GM18867 (cell line): ENCODE measurements at regions not wholly inside any gene's neighbourhood (a gene's known extent, or its start where the extent isn't known, plus 50 kb on each side); places are given as distances from the start of the nearest gene placed in this dataset.

Source experiments
- ATAC-seq: cut with Tn5 transposase; IDR thresholded peaks from one replicate; pipeline ENCODE4 v1.9.1; 2021; ENCODE audit warnings: mild to moderate bottlenecking, moderate library complexity; ENCODE audit not compliant: unreplicated experiment

GRCh38 chr4:14582677-14583076 is 419.6 kb upstream of the CPEB2 start:
- no peak for ATAC-seq

DNA sequence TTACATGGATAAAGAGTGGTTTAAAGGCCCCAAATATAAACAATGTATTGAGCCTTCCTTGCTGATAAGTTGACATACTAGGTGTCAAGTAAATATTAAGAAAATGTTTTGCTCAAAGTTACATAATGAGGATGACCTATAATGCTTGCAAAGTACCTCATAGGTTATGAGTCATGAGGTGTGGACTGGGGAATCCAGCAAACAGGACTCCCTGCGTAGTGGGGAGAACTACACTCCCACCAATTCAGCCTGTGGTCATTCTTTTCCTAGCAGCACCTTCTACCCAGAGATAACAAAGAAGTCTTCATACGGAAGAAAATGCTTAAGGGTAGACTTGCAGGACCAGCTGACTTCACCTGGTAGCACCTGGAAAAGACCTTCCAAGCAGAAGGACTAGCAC is 418.9 kb upstream of the CPEB2 start:
- peak; percentile 12 for ATAC-seq

DNA sequence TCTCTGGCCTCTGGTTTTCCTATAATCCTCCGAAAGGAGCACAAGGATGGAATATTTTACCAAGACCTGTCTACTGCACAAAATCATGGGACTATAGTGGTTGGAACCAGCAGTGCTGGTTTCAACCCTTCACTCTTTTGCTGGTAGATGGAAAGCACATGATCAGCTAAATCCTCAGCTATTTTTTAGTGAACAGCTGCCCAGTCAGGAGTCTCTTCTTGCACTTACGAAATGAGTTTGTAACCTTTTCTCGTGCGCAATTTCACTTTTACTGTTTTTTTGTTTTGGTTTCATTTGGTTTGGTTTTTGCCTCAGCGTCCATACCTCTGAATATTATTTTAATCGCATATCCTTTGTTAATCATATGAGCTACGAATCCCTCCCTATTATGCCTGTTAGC is 418.5 kb upstream of the CPEB2 start:
- ATAC-seq, result peak; percentile 74

GRCh38 chr4:14592950-14593349 is 409.3 kb upstream of the CPEB2 start:
- ATAC-seq, result no peak

DNA sequence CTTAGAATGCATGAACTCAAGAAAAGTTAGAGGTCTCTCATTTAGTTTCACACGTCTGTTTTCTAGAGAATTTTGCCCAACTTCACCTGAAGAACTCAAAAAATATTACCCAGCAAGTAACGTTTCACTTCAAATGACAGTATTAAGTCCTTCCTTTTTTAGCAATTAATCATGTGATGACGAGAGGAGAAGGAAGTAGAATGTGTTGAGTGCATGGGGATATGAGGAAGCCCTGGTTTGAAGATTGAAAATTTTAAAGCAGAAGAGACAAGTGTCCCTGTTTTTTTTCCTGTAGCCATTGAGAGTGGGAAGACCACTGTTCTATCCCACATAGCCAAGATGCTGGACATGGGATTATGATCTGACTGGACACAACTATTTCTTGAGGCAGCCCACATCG is 406.3 kb upstream of the CPEB2 start:
- ATAC-seq, result no peak

DNA sequence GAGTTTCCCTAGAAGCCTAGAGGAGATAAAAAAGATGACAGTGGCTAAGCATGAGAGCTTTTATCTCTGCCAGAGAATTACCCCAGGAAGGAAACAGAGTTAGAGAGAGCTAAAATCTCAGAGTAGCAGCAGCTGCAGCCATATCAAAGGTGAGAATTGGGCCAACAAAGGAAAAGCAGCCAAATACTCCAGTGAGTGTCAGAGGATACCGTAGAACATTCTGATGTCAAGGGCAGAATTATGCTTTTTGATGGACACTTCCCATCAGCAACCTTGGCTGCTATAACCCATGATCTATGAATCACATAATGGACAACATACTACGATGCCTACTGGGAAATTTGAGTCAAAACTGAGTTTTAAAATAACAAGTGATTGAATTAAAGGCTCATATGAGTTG is 405.8 kb upstream of the CPEB2 start:
- ATAC-seq, result no peak

DNA sequence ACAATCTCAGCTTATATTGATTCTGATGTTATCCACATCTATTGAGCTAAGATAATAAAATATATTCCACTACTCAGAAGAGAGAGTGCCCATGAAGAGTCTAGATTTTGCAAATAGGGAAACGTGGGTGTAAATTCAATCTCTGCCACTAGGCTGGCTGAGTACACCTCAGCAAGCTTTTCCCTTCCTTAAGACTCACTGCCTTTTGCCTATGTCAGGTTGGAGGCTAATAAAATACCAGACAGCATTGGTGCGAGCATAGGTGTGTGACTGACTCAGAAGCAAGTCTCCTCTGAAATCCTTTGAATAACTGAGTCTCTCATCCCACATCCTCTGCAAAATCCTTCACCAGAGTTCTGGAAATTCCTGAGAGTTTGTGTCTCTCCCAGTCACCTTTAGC is 405.4 kb upstream of the CPEB2 start:
- ATAC-seq, result no peak

GRCh38 chr4:14602206-14602605 is 400.1 kb upstream of the CPEB2 start:
- ATAC-seq, result no peak

GRCh38 chr4:14607001-14607400 is 395.3 kb upstream of the CPEB2 start:
- ATAC-seq, result no peak

GRCh38 chr4:14607578-14607977 is 394.7 kb upstream of the CPEB2 start:
- ATAC-seq, result no peak

DNA sequence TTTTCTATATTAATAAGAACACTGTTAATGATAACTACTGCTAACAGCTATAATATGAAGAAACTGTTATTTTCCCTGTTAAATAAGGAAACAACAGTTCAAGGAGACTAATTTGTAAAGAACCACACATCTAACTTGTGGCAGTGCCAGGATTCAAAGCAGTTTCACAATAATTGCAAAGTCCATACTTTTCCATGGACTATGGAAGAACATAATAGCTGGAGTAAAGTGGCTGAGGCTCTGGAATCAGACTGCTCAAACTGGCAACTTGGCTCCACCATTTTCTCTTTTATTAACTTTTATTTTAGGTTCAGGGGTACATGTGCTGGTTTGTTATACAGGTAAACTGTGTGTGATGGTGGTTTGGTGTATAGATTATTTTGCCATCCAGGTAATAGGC is 393.7 kb upstream of the CPEB2 start:
- no peak for ATAC-seq

DNA sequence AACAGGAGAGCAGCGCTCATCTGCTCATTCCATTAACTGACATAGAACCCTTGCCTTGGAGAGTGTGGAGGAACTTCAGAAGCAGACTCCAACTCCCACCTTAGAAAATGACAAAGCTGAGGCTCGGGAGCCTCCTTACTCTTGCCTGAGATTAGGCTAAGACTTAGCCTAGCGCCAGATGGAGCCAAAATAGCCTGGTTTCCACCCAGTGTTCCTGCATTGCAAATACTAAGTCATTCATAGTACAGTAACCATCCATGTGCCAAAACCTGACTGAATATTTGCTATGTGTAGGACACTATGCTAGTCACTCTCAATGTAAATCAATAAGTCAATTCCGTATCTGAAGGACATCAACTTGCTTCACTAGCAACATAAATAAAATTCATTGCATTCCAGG is 387.4 kb upstream of the CPEB2 start:
- no peak for ATAC-seq

DNA sequence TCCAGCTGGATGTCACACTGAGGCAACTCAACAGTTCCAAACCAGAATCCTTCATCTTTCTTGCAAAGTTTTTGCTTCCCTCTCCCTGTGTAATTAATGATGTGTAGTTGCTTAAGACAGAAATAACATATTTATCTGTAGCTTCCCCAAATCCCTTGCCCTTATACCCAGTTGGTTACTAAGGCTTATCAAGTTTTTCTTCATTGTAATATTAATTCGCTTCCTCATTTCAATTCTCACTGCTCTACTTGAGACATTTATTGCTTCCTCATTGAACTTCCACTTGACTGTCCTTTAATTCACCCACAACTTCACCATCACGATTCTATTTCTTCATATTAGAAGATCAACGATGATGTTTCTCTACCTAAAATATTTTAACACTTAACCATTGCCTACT is 386.6 kb upstream of the CPEB2 start:
- ATAC-seq, result no peak

GRCh38 chr4:14620567-14621141 is 381.6 kb upstream of the CPEB2 start:
- no peak for ATAC-seq

GRCh38 chr4:14621731-14622463 is 380.4 kb upstream of the CPEB2 start:
- ATAC-seq, result no peak

DNA sequence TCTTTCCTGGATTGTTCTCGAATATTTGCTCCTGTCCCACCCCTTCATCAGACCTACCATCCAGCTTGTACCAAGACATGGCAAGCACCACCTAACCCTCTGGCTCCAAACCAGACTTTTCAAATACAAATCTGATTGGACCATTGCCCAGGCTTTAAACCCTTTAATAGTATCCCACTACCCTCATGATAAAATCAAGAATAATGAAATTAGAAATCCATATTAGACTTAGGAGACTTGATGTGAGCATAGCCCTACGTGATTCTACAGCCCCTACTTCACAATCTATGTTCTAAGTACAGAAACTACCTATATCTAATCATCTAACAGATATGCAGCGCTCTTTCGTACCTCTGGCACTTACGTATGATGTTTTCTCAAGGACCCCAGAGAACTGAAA is 375.2 kb upstream of the CPEB2 start:
- ATAC-seq, result no peak

DNA sequence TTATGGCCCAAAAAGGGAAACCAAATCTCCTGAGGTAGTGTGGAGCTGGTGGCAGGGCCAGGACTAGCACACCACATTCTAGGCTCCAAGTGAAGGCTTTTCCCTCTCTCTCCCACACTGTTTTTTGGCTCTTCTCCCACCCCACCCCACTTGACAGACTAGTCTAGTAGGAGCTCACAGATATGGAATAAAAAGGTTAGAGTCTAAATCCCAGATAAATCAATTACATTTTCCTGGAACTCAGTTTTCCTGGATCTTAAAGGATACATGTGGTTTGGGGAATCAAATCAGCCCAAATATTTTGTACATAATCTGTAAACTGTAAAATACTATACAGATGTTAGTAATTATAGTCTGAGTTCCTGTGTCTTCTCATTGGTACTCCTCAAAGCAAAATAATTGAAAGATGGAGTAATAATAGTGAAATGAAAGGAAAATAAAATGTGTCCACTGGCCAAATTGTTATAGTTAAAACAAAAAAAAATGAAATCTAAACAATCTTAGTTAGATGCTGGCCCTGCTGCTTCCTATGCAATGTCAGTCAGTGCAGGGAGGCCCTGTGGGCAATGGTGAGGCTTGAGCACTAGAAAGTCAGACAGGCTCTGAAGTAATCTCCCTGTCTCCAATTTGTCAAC is 370.4 kb upstream of the CPEB2 start:
- ATAC-seq, result no peak

DNA sequence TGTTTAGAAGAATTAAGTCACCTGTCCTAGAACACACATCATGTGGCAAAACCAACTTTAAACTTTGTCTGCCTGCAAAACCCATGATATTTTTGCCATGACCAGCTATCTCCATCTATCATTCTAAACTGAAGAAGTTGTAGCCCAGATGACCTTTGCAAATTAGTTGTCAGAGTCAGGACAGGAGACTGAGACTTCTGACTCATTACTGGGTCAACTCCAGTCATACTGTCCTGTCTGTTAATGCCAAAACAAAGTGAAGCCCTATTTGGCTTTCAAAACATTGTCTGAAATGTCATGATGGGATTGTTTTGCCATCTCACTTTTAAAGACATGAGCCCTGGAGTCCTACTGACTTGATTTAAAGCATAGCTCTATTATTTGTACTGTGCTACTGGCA is 365.7 kb upstream of the CPEB2 start:
- no peak for ATAC-seq

DNA sequence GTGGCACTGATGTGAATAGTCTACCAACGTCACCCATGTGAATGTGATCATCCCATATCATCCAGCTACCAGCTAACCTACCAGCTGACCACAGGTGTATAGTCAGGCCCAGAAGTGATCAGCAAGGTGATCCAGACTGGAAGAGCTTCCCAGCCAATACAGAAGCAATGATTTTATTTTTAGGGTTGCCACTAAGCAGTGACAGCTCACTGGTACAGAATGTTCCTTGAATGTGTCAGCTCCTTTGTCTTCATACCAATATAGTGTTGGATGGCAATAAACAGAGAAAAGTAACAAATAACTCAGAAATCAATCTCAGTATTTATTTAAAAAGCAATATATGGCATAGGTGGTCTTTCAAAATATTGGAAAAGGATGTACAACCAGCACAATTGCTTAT is 361.8 kb upstream of the CPEB2 start:
- no peak for ATAC-seq

DNA sequence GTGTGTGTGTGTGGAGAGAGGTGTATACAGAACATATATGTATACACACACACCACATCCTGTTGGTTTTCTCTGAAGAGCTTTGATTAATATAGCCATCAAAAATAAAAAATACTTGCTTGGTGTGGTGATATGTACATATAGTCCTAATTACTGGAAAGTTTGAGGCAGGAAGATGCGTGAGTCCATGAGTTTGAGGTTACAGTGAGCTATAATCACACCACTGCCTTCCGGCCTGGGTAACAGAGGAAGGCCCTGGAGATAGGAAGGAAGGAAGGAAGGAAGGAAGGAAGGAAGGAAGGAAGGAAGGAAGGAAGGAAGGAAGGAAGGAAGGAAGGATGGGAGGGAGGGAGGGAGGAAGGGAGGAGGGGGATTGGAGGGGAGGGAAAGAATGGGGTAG is 360.4 kb upstream of the CPEB2 start:
- no peak for ATAC-seq

DNA sequence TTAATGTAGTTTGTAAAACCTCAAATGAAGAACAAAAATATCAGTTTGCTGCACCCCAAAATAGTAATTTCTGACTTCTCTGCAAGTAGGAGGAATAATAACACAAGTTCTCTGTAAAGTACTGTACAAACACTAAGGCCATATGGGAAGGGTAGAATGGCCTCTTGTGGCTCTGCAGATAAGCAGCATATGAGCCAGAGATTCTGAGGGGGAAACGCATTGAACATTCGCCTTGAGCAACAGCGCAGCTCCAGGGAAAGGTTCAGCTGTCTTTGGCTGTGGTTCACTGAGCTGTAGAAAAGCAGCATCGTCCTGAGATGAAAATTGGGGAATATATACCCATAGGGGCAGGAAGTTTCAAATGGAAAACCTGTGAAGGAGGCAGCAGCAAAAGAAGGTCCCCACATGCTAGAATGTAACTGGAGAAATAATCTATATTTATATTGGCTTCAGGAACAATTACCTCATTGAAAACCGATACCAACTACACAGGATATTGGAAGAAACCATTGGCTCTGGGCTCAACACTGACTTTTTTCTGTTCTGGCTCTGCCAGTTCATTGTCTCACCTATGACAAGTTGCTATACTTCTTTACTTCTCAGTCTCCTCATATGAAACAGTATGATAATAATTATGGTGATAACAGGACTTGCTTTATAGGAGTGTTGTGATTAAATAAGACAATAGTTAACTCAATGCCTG is 357.6 kb upstream of the CPEB2 start:
- ATAC-seq, result no peak

- ATAC-seq, result no peak
These were observed 355.4 kb upstream of the CPEB2 start for GRCh38 chr4:14646831-14647230.
